Kidney (tissue), 13 donors: ENCODE measurements at regions not wholly inside any gene's neighbourhood (a gene's known extent, or its start where the extent isn't known, plus 50 kb on each side); places are given as distances from the start of the nearest gene placed in this dataset.

ENCODE experiments used
- DNase-seq, 5 donors: peaks; one replicate each; pipeline ENCODE4 v3.0.0-alpha.2; 2013 to 2020
- FAIRE-seq: peaks from 2 replicates; lab custom pipeline; 2012; peaks lifted over from hg19 to GRCh38; lab: Jason Lieb, UNC
- H3K27ac ChIP-seq, 2 donors: one replicate each; pipeline ENCODE4 v1.7.0; 2013; ENCODE audit warnings: low read depth in 2 of 2, low read length in 2 of 2, inconsistent platforms in 1 of 2
- H3K27me3 ChIP-seq: one replicate; pipeline ENCODE4 v1.7.1; 2013; ENCODE audit warnings: low read length, inconsistent platforms; ENCODE audit not compliant: control insufficient read depth, insufficient read depth
- H3K36me3 ChIP-seq, 3 donors: one replicate each; pipeline versions ENCODE4 v1.7.0 to v1.7.1; 2013; ENCODE audit warnings: low read length in 3 of 3, control low read depth in 1 of 3, inconsistent platforms in 1 of 3; ENCODE audit not compliant: insufficient read depth in 3 of 3, control insufficient read depth in 2 of 3
- H3K4me1 ChIP-seq, 3 donors: one replicate each; pipeline versions ENCODE4 v1.7.0 to v1.7.1; 2013; ENCODE audit warnings: low read length in 3 of 3, inconsistent platforms in 1 of 3, low read depth in 1 of 3; ENCODE audit not compliant: control insufficient read depth in 2 of 3, insufficient read depth in 2 of 3
- H3K4me3 ChIP-seq, 3 donors: one replicate each; pipeline versions ENCODE4 v1.7.0 to v1.8.1; 2013; ENCODE audit warnings: low read length in 3 of 3, control low read depth in 1 of 3, inconsistent platforms in 1 of 3
- H3K9ac ChIP-seq, 3 donors: one replicate each; pipeline versions ENCODE4 v1.7.0 to v1.7.1; 2013; ENCODE audit warnings: low read length in 3 of 3, control low read depth in 1 of 3, inconsistent platforms in 1 of 3
- H3K9me3 ChIP-seq, 3 donors: one replicate each; pipeline versions ENCODE4 v1.7.0 to v1.7.1; 2013; ENCODE audit warnings: low read length in 3 of 3, control low read depth in 1 of 3, inconsistent platforms in 1 of 3; ENCODE audit not compliant: control insufficient read depth in 2 of 3, insufficient read depth in 1 of 3
- CTCF ChIP-seq: IDR thresholded peaks from 3 replicates; pipeline ENCODE4 v1.5.1; 2012; ENCODE audit warnings: mild to moderate bottlenecking, moderate library complexity, borderline replicate concordance; ENCODE audit not compliant: insufficient read depth; ENCODE audit errors: extremely low read depth
- intact Hi-C: fragments of 100-400 bp; cut with DNase I; formaldehyde crosslinking; loops from one replicate; pipeline ENCODE4 v1.11.1; 2022
- donor health status: control.
- donor health status: control.
- donor health status: control.
- donor health status: control.
- donor health status: control.
- donor health status: DM: yes; HTN: yes; CAD: no.
- donor health status: Normal renal cell carcinoma (clear cell type).

GRCh38 chr12:9333161-9333560 lies 125.0 kb upstream of the PZP start:
- no peak for TF ChIP-seq CTCF

DNA sequence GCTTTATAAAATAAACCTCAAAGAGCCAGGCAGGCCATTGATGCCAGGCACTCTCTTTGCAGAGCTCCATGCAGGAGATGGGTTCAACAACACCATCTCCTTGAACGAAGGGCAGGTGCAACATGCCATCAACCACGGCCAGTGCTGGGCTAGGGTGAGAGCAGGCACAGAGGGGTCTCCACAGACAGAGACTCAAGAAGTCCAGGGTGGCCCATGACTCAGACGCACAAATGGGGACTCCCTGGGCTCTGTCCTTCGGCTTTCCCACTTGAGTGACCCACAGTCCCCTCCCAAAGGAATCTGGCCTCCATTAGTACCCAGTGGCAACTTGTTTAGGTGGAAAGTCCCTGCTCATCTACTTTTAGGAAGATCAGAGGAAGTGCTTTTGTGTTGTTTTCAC lies 124.4 kb upstream of the PZP start:
- TF ChIP-seq CTCF: no peak
- no peak overlapping the region for H3K27ac ChIP-seq
- H3K4me1 ChIP-seq: no peaks in the 10 kb centered on the region
- FAIRE-seq: no peak
- H3K36me3 ChIP-seq: no peaks in the 10 kb centered on the region
- no peak for DNase-seq
- no peak overlapping the region for H3K9ac ChIP-seq
- no peaks in the 10 kb centered on the region for H3K9me3 ChIP-seq
- H3K27me3 ChIP-seq: no peaks in the 10 kb centered on the region
- H3K4me3 ChIP-seq: no peak overlapping the region
- intact Hi-C loops: loop anchor here (10.0 kb wide), 1 partner anchor 372 kb away; no protein-coding TSS in a partner anchor

More at GRCh38 chr12:9333161-9333560, 125.0 kb upstream of the PZP start:
- Histone ChIP-seq H3K36me3 (no peaks in the 10 kb centered on the region), H3K9ac (no peak overlapping the region), H3K9me3 (no peaks in the 10 kb centered on the region), H3K27me3 (no peaks in the 10 kb centered on the region), H3K27ac (no peak overlapping the region), H3K4me1 (no peaks in the 10 kb centered on the region), H3K4me3 (no peak overlapping the region)
- DNase-seq (no peak), FAIRE-seq (no peak)
- intact Hi-C loops: loop anchor here (10.0 kb wide), 1 partner anchor 372 kb away; no protein-coding TSS in a partner anchor

DNA sequence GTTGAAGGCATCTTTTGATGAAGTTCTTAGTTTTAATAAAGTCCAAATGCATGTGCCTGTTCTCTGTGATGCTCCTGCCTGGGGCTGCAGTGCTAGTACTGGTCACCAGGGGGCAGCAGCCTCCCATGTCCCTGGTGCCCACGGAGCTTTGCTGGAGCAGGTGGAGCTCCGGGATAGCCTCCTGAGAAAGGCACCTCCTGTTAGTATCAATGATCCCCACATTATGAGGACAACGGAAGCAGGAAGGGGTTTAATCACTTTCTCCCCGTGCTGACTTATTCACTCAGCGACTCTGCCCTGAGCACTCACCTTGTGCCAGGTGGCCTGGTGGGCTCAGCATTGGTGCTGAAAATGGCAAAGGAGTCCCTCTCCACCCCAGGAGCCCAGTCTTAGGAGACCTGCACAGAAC lies 123.0 kb upstream of the PZP start:
- no peak overlapping the region for H3K4me3 ChIP-seq
- TF ChIP-seq CTCF: peak; percentile 91
- H3K36me3 ChIP-seq: no peaks in the 10 kb centered on the region
- no peaks in the 10 kb centered on the region for H3K9me3 ChIP-seq
- no peaks in the 10 kb centered on the region for H3K27me3 ChIP-seq
- DNase-seq (peak; percentile 57 to 86 (median 71)), FAIRE-seq (no peak)
- intact Hi-C loops: loop anchor here (10.0 kb wide), 1 partner anchor 374 kb away; no protein-coding TSS in a partner anchor
- H3K9ac ChIP-seq: no peak overlapping the region
- no peak overlapping the region for H3K27ac ChIP-seq
- no peaks in the 10 kb centered on the region for H3K4me1 ChIP-seq

- H3K9me3 ChIP-seq: no peaks in the 10 kb centered on the region
- H3K27me3 ChIP-seq: no peaks in the 10 kb centered on the region
- intact Hi-C loops: no loop called here
- no peaks in the 10 kb centered on the region for H3K4me1 ChIP-seq
- H3K36me3 ChIP-seq: no peaks in the 10 kb centered on the region
- H3K4me3 ChIP-seq: no peak overlapping the region
- DNase-seq: no peak
- TF ChIP-seq CTCF: no peak
- H3K9ac ChIP-seq: no peak overlapping the region
- no peak for FAIRE-seq
- no peak overlapping the region for H3K27ac ChIP-seq
Observed at GRCh38 chr12:9329019-9329418, 120.8 kb upstream of the PZP start.
